Spleen (tissue), 7 donors: ENCODE measurements at regions not wholly inside any gene's neighbourhood (a gene's known extent, or its start where the extent isn't known, plus 50 kb on each side); places are given as distances from the start of the nearest gene placed in this dataset.

Source experiments
- CTCF ChIP-seq, 11 experiments: fragments of 200-600 bp in 7 of 11; fragments of 450-650 bp in 4 of 11; sonication (generic) in 4 of 11; IDR thresholded peaks in 8 of 11; conservative IDR thresholded peaks in 3 of 11; 1 replicate in 7 of 11; 2 replicates in 4 of 11; pipeline versions ENCODE4 v1.4.0 to v1.8.0; 2016 to 2021; ENCODE audit warnings: antibody characterized with exemption in 11 of 11, inconsistent platforms in 4 of 11, mild to moderate bottlenecking in 1 of 11
- POLR2AphosphoS5 ChIP-seq, 3 donors: sonication (generic); formaldehyde crosslinking; IDR thresholded peaks; one replicate each; pipeline ENCODE4 v1.5.1; 2017; ENCODE audit warnings: antibody characterized with exemption in 3 of 3
- donor health status: DM: no; HTN: no; CAD: no; lungs with moderate emphysema.
- donor health status: DM: no; HTN: no; CAD: no.
- donor health status: DM: no; HTN: no; CAD: no.

- TF ChIP-seq POLR2AphosphoS5 (IDR thresholded peaks at IDR 0.05) (no peak), CTCF (IDR thresholded peaks at IDR 0.05 in 8 of 11, conservative IDR thresholded peaks at IDR 0.05 in 3 of 11) (no peak)
These were observed 818.9 kb downstream of the CBLN2 start for GRCh38 chr18:71725256-71725655.
